Breast epithelium (tissue), 4 donors: ENCODE measurements at regions not wholly inside any gene's neighbourhood (a gene's known extent, or its start where the extent isn't known, plus 50 kb on each side); places are given as distances from the start of the nearest gene placed in this dataset.

Source experiments
- DNase-seq, 2 donors: peaks; one replicate each; pipeline ENCODE4 v3.0.0-alpha.2; 2019; ENCODE audit warnings: low spot score in 2 of 2
- H3K27ac ChIP-seq, 2 donors: fragments of 200-600 bp; sonication (generic) in 1 of 2; one replicate each; pipeline ENCODE4 v1.5.1; 2016 to 2019; ENCODE audit warnings: mild to moderate bottlenecking in 1 of 2
- H3K27me3 ChIP-seq, 2 donors: fragments of 200-600 bp; sonication (generic) in 1 of 2; one replicate each; pipeline versions ENCODE4 v1.5.1 to v1.6.0; 2017 to 2019; ENCODE audit warnings: control low read depth in 1 of 2, mild to moderate bottlenecking in 1 of 2
- H3K36me3 ChIP-seq: fragments of 200-600 bp; one replicate; pipeline ENCODE4 v1.5.1; 2019
- H3K4me1 ChIP-seq, 2 donors: fragments of 200-600 bp; sonication (generic); one replicate each; pipeline ENCODE4 v1.5.1; 2016 to 2019; ENCODE audit warnings: control low read depth in 1 of 2
- H3K4me3 ChIP-seq, 3 donors: fragments of 200-600 bp; sonication (generic); 1 replicate in 2 of 3; 2 replicates in 1 of 3; pipeline ENCODE4 v1.5.1; 2016 to 2019; ENCODE audit warnings: mild to moderate bottlenecking in 3 of 3, moderate library complexity in 2 of 3
- H3K9me3 ChIP-seq, 2 donors: fragments of 200-600 bp; sonication (generic) in 1 of 2; one replicate each; pipeline ENCODE4 v1.5.1; 2016 to 2019; ENCODE audit warnings: control low read depth in 1 of 2
- POLR2A ChIP-seq: fragments of 450-650 bp; IDR thresholded peaks from one replicate; pipeline ENCODE4 v1.6.1; 2016; ENCODE audit warnings: antibody characterized with exemption, mild to moderate bottlenecking, moderate library complexity
- POLR2AphosphoS5 ChIP-seq, 3 donors: sonication (generic); formaldehyde crosslinking; IDR thresholded peaks; one replicate each; pipeline ENCODE4 v1.6.1; 2017; ENCODE audit warnings: antibody characterized with exemption in 3 of 3
- intact Hi-C: fragments of 100-400 bp; cut with DNase I; formaldehyde crosslinking; loops from one replicate; pipeline ENCODE4 v1.15.1; 2023; ENCODE audit warnings: low total_unique reads
- TF ChIP-seq, protein P1 (sequence below), 3 donors: fragments of 450-650 bp; IDR thresholded peaks; one replicate each; pipeline ENCODE4 v1.5.1; 2016 to 2017; ENCODE audit warnings: antibody characterized with exemption in 3 of 3, mild to moderate bottlenecking in 3 of 3, moderate library complexity in 3 of 3

DNA sequence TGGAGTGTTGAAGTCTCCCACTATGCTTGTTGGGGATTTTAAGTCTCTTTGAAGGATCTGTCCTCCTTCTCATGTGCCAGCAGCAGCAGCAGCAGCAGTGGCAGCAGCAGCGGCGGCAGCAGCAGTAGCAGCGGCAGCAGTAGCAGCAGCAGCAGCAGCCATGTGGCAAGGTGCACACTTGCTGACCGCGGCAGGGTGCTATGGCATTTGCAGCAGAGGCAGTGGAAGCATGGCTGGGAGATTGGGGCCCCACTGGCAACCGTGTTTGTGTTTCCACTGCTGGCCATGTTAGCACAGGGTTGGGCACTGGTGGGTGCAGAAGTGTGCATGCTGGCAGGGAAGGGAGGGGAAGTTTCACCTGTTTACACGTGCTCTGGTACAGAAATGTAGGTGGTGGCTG is 280.1 kb downstream of the NUP35 start:
- Histone ChIP-seq H3K4me1 (no peaks in the 10 kb centered on the region), H3K27me3 (no peaks in the 10 kb centered on the region), H3K4me3 (no peak overlapping the region), H3K27ac (no peak overlapping the region), H3K9me3 (peaks cover 0 to 3% of the 10 kb centered on the region in 2 donors), H3K36me3 (no peaks in the 10 kb centered on the region)
- no peak for DNase-seq
- intact Hi-C loops, result no loop called here
- TF ChIP-seq POLR2A (no peak), POLR2AphosphoS5 (IDR thresholded peaks at IDR 0.05) (no peak)
- TF ChIP-seq, protein P1, sequence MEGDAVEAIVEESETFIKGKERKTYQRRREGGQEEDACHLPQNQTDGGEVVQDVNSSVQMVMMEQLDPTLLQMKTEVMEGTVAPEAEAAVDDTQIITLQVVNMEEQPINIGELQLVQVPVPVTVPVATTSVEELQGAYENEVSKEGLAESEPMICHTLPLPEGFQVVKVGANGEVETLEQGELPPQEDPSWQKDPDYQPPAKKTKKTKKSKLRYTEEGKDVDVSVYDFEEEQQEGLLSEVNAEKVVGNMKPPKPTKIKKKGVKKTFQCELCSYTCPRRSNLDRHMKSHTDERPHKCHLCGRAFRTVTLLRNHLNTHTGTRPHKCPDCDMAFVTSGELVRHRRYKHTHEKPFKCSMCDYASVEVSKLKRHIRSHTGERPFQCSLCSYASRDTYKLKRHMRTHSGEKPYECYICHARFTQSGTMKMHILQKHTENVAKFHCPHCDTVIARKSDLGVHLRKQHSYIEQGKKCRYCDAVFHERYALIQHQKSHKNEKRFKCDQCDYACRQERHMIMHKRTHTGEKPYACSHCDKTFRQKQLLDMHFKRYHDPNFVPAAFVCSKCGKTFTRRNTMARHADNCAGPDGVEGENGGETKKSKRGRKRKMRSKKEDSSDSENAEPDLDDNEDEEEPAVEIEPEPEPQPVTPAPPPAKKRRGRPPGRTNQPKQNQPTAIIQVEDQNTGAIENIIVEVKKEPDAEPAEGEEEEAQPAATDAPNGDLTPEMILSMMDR (IDR thresholded peaks at IDR 0.05), result no peak

DNA sequence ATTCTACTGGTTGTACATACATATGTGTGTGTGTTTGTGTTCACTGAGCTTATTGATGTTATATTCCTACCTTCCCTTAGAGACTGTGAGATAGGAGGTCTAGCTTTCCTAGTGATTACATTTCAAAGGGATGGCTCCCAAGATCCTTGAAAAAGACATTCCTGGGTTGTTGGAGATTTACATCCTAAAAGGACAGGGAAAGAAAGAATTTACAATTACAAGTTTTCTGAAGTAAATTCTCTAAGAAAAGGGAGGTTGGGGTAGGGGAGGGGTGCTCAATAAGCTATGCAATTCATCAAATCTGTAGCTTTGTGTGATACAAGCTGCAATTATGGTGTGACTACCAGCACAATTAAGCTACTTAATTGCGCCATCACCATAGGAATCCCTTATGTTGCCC is 284.3 kb downstream of the NUP35 start:
- Histone ChIP-seq H3K9me3 (peaks cover 0 to 3% of the 10 kb centered on the region in 2 donors), H3K4me1 (no peaks in the 10 kb centered on the region), H3K4me3 (no peak overlapping the region), H3K27ac (no peak overlapping the region), H3K27me3 (no peaks in the 10 kb centered on the region), H3K36me3 (no peaks in the 10 kb centered on the region)
- DNase-seq, result no peak
- intact Hi-C loops, result no loop called here
- TF ChIP-seq, protein P1 (IDR thresholded peaks at IDR 0.05), result no peak
- no peak for TF ChIP-seq POLR2AphosphoS5 (IDR thresholded peaks at IDR 0.05)
- no peak for TF ChIP-seq POLR2A

DNA sequence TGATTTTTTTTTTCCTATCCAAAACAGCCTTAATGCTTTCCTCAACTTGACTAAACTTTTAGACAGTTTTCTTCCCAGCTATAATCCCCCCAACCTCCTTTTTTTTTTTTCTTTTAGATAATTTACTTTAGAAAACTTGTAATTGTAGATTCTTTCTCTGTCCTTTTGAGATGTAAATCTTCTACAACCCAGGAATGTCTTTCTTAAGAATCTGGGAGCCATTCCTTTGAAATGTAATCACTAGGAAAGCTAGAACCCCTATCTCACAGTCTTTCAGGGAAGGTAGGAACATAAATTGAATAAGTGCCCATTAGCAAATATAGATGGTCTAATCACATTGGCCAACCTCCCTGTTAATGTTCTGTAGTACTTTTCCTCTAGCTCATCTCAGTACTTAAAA is 285.4 kb downstream of the NUP35 start:
- TF ChIP-seq POLR2AphosphoS5 (IDR thresholded peaks at IDR 0.05) (no peak), POLR2A (no peak)
- TF ChIP-seq, protein P1 (IDR thresholded peaks at IDR 0.05), result no peak
- Histone ChIP-seq H3K27ac (no peak overlapping the region), H3K4me3 (no peak overlapping the region), H3K9me3 (no peaks in the 10 kb centered on the region), H3K36me3 (no peaks in the 10 kb centered on the region), H3K27me3 (no peaks in the 10 kb centered on the region), H3K4me1 (no peaks in the 10 kb centered on the region)
- intact Hi-C loops, result no loop called here
- no peak for DNase-seq

DNA sequence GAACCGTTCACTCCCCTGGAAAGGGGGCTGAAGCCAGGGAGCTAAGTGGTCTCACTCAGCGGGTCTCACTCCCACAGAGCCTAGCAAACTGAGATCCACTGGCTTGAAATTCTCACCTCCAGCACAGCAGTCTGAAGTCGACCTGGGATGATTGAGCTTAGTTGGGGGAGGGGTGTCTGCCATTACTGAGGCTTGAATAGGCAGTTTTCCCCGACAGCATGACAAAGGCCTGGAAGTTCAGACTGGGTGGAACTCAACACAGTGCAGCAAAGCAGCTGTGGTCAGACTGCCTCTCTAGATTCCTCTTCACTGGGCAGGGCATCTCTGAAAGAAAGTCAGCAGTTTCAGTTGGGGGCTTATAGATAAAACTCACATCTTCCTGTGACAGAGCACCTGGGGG is 292.5 kb downstream of the NUP35 start:
- TF ChIP-seq, protein P1 (IDR thresholded peaks at IDR 0.05), result no peak
- no peak for TF ChIP-seq POLR2AphosphoS5 (IDR thresholded peaks at IDR 0.05)
- TF ChIP-seq POLR2A, result no peak
- H3K9me3 ChIP-seq, result no peaks in the 10 kb centered on the region
- DNase-seq, result no peak
- intact Hi-C loops, result no loop called here
- no peaks in the 10 kb centered on the region for H3K36me3 ChIP-seq
- no peak overlapping the region for H3K27ac ChIP-seq
- H3K4me3 ChIP-seq, result no peak overlapping the region
- no peaks in the 10 kb centered on the region for H3K27me3 ChIP-seq
- H3K4me1 ChIP-seq, result no peaks in the 10 kb centered on the region

DNA sequence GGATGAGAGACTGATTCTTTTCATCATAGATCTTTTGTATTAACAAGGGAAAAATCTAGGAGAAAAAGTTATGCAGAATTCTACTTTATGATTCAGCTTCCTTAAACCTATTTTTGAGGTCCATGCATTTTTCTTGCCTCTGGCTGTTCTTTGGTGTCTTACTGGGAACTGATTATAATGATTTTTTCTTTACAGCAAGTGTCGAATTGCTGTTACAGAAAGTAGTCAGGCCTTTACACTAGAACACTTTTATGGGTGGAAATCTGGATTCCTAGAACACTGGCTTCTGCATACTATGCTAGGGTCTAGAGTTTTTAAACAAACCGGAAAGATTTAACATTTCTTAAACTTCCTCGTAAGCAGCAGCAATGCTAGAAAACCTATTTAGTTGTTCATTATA is 302.6 kb downstream of the NUP35 start:
- Histone ChIP-seq H3K9me3 (peaks cover 0 to 41% of the 10 kb centered on the region in 2 donors), H3K4me1 (no peaks in the 10 kb centered on the region), H3K27me3 (no peaks in the 10 kb centered on the region), H3K27ac (no peak overlapping the region), H3K4me3 (no peak overlapping the region), H3K36me3 (no peaks in the 10 kb centered on the region)
- no peak for DNase-seq
- TF ChIP-seq POLR2A (no peak), POLR2AphosphoS5 (IDR thresholded peaks at IDR 0.05) (no peak)
- TF ChIP-seq, protein P1 (IDR thresholded peaks at IDR 0.05), result no peak
- intact Hi-C loops, result no loop called here
